PFSK-1 (cell line): ENCODE measurements at regions not wholly inside any gene's neighbourhood (a gene's known extent, or its start where the extent isn't known, plus 50 kb on each side); places are given as distances from the start of the nearest gene placed in this dataset.

Experiments
- FOXP2 ChIP-seq: optimal IDR thresholded peaks from 2 replicates; pipeline ENCODE3; 2011; ENCODE audit warnings: borderline replicate concordance, control low read depth, inconsistent platforms; ENCODE audit not compliant: insufficient read depth; ENCODE audit errors: extremely low read length, extremely low read depth
- POLR2AphosphoS5 ChIP-seq: IDR thresholded peaks from 2 replicates; pipeline ENCODE4 v1.6.1; 2012; ENCODE audit warnings: low read depth, mild to moderate bottlenecking, control low read depth, low read length, moderate library complexity
- SIN3A ChIP-seq: IDR thresholded peaks from 2 replicates; pipeline ENCODE4 v1.6.1; 2012; ENCODE audit warnings: mild to moderate bottlenecking, low read length, moderate library complexity, borderline replicate concordance; ENCODE audit not compliant: insufficient read depth
- TAF1 ChIP-seq: IDR thresholded peaks from 2 replicates; pipeline ENCODE4 v1.6.1; 2012; ENCODE audit warnings: low read length, control low read depth, borderline replicate concordance; ENCODE audit not compliant: insufficient read depth
- TF ChIP-seq, protein P1 (sequence below), 2 experiments: IDR thresholded peaks; 2 replicates each; pipeline versions ENCODE4 v1.6.1 to v1.8.0; 2011 to 2012; ENCODE audit warnings: low read depth in 2 of 2, low read length in 2 of 2, control low read depth in 1 of 2, inconsistent platforms in 1 of 2, mild to moderate bottlenecking in 1 of 2, moderate library complexity in 1 of 2; ENCODE audit not compliant: insufficient read depth in 1 of 2

DNA sequence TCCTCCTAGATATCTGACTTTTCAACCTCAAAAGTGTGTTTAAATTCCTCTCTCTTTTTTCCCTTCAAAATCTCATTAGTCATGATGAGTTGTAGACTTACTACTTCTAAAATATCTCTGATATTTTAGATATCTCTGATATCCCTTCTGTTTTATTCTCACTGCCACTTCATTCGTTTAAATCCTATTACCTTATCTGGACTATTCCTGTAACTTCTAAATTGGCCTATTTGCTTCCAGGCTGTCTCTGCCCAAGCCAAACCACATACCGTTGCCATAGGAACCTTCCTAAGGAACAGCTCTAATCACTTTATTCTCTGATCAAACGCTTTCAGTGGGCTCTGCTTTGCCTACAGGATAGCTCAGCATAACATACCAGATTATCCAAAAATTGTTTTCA, 333.1 kb upstream of the CHRM3 start:
- TF ChIP-seq SIN3A (no peak), FOXP2 (no peak), TAF1 (no peak), POLR2AphosphoS5 (no peak)
- TF ChIP-seq, protein P1, sequence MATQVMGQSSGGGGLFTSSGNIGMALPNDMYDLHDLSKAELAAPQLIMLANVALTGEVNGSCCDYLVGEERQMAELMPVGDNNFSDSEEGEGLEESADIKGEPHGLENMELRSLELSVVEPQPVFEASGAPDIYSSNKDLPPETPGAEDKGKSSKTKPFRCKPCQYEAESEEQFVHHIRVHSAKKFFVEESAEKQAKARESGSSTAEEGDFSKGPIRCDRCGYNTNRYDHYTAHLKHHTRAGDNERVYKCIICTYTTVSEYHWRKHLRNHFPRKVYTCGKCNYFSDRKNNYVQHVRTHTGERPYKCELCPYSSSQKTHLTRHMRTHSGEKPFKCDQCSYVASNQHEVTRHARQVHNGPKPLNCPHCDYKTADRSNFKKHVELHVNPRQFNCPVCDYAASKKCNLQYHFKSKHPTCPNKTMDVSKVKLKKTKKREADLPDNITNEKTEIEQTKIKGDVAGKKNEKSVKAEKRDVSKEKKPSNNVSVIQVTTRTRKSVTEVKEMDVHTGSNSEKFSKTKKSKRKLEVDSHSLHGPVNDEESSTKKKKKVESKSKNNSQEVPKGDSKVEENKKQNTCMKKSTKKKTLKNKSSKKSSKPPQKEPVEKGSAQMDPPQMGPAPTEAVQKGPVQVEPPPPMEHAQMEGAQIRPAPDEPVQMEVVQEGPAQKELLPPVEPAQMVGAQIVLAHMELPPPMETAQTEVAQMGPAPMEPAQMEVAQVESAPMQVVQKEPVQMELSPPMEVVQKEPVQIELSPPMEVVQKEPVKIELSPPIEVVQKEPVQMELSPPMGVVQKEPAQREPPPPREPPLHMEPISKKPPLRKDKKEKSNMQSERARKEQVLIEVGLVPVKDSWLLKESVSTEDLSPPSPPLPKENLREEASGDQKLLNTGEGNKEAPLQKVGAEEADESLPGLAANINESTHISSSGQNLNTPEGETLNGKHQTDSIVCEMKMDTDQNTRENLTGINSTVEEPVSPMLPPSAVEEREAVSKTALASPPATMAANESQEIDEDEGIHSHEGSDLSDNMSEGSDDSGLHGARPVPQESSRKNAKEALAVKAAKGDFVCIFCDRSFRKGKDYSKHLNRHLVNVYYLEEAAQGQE (IDR thresholded peaks at IDR 0.05; ENCODE audit: insufficient read depth in 1 of 2, low read depth in 2 of 2, low read length in 2 of 2) = no peak

DNA sequence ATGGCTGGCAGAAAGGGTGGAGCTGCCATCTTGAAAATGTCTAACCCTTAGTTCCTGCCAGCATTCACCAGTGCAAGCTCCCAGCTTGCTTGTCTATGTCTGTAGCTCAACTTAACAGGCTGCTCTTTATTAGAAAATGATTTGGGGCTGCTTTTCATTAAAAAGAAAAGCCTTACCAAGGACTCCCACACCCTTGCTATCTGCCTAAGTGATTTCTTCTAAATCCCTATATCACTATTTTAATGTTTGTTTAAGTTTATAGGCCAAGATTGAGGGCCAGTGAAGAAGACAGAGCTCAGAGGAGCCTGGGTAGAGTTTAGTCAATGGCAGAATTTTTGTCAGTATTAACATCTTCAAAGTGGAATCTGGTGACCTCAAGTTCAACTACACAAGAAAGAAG, 336.8 kb upstream of the CHRM3 start:
- TF ChIP-seq FOXP2 (no peak), POLR2AphosphoS5 (no peak), SIN3A (no peak), TAF1 (no peak)
- TF ChIP-seq, protein P1 (IDR thresholded peaks at IDR 0.05; ENCODE audit: insufficient read depth in 1 of 2, low read depth in 2 of 2, low read length in 2 of 2) = no peak

DNA sequence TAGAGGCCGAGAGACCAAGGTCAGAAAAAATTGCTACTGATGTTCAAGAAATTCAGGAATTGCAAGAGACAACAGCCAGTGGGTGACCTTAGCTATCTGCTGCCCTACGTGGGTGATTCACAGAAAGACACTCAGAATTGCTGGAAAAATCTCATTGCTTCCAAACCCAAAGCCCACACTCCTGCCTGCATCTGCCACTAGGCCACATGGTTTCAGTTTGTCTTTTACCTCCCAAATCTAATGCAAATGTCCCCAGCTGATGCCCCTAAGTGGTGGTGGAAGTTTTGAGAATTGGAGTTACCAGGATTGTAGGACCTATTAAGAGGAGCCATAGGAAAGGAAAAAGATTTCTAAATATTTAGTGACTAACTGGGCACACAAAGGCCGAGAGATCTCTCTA, 341.5 kb upstream of the CHRM3 start:
- TF ChIP-seq, protein P1 (IDR thresholded peaks at IDR 0.05; ENCODE audit: insufficient read depth in 1 of 2, low read depth in 2 of 2, low read length in 2 of 2) = no peak
- no peak for TF ChIP-seq SIN3A
- no peak for TF ChIP-seq TAF1
- no peak for TF ChIP-seq POLR2AphosphoS5
- no peak for TF ChIP-seq FOXP2

DNA sequence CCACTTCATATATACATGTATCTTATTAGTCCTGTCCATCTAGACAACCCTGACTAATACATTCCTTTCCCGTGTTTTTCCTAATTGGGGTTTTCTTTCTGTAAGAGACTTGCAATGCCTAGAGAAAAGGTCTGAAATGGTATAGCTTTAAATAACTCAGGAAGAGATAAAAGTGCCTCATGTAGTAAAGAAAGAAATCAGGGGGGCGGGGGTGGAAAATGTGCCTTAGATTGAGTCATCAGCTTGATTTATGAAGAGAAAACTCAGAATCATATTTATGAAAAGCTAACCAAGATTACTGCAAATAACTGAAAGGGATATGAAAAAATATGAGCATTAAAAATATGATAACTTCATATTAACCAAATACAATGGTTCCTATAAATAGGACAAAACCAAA, 345.8 kb upstream of the CHRM3 start:
- TF ChIP-seq TAF1 = no peak
- TF ChIP-seq SIN3A = no peak
- TF ChIP-seq, protein P1 (IDR thresholded peaks at IDR 0.05; ENCODE audit: insufficient read depth in 1 of 2, low read depth in 2 of 2, low read length in 2 of 2) = no peak
- TF ChIP-seq POLR2AphosphoS5 = no peak
- no peak for TF ChIP-seq FOXP2

DNA sequence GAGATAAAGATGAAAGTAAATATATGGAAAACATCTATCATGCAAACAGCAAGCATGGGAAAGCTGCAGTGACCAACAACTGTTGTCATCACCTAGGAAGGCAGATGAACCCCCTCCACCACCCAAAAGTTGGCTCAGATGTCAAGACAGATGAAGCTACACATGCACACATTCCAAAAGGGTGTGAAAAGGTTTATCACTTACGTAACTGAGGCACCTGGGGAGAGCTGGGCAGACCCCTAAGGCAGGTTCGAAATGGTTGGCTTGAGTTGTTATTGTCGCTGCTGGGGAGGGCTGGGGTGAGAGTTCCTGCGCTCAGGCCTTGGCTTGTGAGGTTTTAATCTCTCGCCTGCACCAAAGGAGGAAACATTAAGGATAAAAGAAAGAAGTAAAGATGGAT, 355.1 kb upstream of the CHRM3 start:
- TF ChIP-seq POLR2AphosphoS5 = no peak
- no peak for TF ChIP-seq SIN3A
- TF ChIP-seq TAF1 = no peak
- TF ChIP-seq, protein P1 (IDR thresholded peaks at IDR 0.05; ENCODE audit: insufficient read depth in 1 of 2, low read depth in 2 of 2, low read length in 2 of 2) = no peak
- no peak for TF ChIP-seq FOXP2
